HG03354 (cell line): ENCODE measurements at regions not wholly inside any gene's neighbourhood (a gene's known extent, or its start where the extent isn't known, plus 50 kb on each side); places are given as distances from the start of the nearest gene placed in this dataset.
A peak's percentile ranks its signal among the peaks of the same experiment; 100 is the strongest.

Experiments
- ATAC-seq: cut with Tn5 transposase; IDR thresholded peaks from one replicate; pipeline ENCODE4 v1.9.1; 2021; ENCODE audit warnings: mild to moderate bottlenecking; ENCODE audit not compliant: unreplicated experiment, poor library complexity, severe bottlenecking

DNA sequence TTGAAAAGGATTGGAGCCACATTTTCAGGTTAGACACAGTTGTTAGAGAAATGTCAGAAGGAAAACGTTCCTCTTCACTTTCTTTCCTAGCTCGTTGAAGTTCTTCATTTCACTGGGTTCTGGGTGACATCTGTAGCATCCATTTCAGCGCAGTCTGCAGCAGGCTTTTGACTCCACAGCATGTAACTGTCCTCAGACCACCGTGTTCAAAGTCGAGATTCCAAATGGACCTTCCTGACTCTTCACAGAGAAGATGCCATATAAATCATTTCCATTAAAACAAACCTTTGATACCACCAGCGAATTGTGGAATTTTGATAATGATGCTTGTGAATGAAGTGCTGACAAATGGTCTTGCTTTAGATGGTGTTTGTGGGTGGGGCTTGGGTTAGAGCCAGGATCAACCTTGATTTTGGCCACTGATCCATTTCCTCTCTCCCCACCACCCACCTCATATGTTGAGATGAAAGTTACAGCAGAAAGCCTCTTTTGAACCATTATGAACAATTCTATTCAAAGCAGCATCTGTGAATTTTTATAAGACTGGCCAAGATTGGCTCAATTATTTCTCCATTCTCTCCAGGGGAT is 185.3 kb upstream of the PREP start:
- no peak for ATAC-seq

GRCh38 chr6:105587349-105588122 is 184.7 kb upstream of the PREP start:
- no peak for ATAC-seq

DNA sequence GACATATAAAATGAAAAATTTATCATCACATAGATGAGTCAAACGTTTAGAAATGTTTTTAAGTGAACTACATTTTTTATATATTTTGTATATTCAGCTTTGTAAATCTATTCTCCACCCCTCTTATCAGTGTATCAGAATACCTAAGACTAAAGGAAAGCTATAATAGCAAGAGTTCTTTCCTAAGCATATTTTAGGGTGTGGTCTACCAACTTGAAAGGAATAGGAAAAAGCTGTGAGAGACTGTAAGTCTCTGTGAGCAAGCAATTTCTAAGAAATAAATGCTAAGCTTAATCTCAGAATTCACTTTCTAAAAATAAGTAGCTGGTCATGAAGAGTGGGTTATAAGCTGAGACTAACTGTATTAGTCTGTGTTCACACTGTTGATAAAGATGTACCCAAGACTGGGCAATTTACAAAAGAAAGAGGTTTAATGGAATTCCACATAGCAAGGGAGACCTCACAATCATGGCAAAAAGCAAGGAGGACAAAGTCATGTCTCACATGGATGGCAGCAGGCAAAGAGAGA is 175.4 kb upstream of the PREP start:
- no peak for ATAC-seq

GRCh38 chr6:105573556-105573955 is 170.7 kb upstream of the PREP start:
- ATAC-seq, result no peak

GRCh38 chr6:105573138-105573537 is 170.3 kb upstream of the PREP start:
- ATAC-seq, result no peak

GRCh38 chr6:105570416-105570815 is 167.5 kb upstream of the PREP start:
- no peak for ATAC-seq

DNA sequence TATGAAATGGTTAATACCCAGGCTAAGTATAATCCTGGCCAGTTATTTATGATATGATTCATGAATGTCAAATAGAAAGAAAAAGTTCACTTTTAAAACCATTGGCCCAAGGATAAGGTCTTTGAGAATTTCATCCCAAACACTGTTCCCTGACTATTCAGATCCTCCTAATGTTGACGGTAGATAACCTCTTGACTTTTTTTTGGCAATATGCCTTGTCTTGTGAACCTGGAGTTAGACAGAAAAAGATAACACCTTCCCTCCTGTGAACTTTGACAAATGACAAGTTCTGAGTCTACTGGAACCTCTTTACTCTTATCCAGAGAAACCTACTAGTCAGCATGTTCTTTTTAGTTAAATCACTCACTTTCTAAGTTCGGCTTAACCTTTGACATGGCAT is 166.8 kb upstream of the PREP start:
- no peak for ATAC-seq

DNA sequence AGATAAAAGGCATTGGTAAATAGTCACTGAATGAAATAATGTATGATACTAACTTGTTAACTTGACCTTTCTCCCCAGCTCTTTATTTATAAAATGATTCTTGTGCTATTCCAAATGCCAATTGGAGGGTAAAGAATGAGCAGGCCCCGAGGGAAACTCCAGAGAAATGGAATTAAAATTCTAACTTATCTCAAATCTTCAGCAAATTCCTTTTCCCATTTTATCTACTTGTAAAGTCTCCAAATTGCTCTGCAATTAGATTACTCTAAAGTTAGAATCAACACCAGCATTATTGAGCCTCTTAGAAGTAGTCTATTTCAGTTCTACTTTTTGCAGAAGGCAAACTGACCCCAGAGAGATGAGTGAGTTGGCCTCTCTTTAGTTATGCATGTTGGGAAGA is 165.9 kb upstream of the PREP start:
- ATAC-seq, result no peak

DNA sequence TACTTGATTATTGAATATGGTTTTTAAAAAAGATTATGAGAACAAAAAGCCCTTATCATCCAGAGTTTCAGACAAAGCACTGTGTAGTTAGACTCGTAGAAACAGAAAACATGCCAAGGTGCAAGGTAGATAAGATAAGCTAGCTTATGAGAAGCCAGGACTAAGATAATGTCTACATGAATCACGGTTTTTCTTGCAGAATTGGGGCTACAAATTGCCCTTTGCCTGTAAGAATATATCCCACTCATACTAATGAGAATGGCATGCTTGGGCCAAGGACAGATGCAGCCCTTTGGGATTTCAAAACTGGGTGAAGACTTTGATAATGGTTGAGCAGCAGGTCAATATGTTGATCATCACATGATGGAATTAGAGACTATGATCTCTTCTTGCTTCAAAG is 165.3 kb upstream of the PREP start:
- ATAC-seq, result no peak

DNA sequence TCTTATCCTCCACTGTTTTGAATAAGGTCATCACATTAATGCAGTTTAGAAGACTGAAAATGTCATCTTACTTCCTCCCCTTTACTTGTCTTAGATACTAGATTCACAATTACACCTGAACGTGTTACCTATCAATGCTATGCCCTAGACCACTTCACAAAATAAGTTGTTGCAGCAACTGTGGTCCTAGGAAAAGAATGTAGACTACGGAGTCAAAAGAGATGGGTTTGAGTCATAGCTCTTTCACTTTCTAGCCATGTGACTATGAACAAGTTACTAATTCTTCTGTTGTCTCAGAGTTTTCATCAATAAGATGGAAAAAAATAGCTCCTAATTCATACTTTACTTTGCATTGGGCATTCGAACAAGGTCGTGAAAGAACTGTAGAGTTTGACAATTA is 164.3 kb upstream of the PREP start:
- no peak for ATAC-seq

GRCh38 chr6:105566503-105566902 is 163.6 kb upstream of the PREP start:
- ATAC-seq, result no peak

DNA sequence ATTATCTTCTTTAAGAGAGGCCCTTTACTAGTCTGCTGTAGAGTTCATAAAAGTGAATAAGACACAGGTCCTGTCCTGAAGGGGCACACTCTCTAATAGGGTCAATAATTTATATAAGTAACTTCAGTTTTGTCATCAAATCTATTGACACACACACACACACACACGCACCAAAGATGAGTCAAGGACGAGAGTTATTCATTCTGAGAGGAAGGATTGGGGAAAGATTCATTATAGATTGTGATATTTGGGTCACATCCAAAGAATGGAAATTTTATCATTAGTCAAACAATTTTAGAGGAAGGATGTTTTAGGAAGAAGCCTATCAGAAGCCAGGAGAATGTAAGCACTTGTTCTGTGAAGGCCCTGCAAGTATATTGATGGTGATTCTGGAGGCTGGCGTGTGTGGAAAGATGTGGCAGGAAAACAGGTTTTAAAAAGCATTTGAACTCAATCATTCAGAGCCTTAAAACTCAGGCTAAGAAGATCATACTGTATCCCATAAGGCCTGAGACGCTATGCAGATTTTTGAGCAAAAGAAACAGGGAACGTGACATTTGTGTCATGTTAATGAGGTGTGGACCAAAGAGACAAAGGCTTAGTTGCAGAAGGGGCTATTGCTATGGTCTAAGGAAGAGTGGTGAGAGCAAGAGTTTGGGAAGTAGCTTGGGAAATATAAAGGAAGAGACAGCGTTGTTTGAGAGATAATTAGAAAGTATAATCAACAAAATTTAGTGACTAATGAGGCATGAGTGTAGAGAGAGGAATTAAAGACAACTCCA is 161.4 kb upstream of the PREP start:
- no peak for ATAC-seq

GRCh38 chr6:105562027-105562426 is 159.1 kb upstream of the PREP start:
- ATAC-seq, result no peak

- ATAC-seq, result no peak
These were observed 158.6 kb upstream of the PREP start for GRCh38 chr6:105561486-105561885.

DNA sequence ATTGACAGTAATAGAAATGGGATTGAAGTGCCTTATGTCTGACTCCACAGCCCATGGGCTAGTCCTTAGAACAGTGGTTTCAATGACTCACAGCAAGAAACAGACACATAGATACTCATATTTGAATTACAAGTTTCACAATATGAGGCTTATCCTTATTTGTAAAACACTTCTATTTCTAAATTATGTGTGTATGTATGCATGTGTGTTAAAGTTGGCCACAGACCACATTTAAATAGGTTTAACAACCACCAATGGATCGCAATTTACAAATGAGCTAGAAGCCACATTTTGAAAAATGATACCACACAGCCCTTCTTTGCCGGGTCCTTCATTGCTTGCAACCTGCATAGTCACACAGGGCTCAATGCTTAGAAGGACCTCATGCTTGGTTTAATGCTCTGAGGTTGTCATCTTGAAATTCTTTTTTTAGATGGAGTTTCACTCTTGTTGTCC is 157.8 kb upstream of the PREP start:
- peak; percentile 95 for ATAC-seq

DNA sequence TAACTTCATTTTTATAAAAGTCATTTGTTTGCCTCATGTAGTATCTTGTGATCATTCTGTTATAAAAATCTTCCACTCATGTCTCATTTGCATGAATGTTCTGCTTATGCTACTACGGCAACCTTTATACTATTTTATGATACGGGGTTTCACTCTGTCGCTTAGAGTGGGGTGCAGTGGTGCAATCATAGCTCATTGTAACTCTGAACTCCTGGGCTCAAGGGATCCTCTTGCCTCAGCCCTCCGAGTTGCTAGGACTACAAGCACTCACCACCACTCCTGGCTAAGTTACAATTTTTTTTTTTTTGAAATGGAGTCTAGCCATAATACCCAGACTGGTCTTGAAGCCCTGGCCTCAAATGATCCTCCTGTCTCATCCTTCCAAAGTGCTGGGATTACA is 154.4 kb upstream of the PREP start:
- ATAC-seq, result no peak

GRCh38 chr6:105553171-105553570 is 150.3 kb upstream of the PREP start:
- no peak for ATAC-seq

DNA sequence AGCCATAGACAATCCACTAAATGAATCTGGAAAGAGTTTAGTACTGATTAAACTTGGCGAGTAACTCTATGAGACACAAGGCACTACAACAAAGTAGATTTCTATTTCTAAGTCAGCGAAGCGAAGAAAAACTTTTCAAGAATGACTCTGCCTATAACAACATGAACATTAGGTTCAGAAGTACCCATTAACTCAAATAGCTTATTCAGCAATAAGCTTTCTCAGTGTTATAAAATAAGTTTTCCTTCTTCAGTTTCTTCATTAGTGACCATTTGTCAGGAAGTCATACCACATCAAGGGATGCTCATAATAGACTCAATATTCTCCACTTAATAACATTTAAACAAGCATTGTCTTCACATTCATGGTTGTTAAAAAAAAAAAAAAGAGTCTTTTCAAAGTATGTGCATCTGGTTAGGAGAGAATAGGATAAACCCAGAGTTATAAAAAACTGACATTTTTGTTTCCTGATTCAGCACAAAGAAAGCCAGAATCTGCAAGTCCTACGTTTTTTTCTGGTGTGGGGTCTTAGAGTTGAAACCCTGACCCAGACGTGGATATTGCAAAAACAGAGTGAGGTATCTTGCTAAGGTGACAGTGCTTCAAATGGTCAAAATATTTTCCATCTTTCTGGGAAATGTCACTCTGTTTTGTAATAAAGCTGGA is 148.2 kb upstream of the PREP start:
- no peak for ATAC-seq

DNA sequence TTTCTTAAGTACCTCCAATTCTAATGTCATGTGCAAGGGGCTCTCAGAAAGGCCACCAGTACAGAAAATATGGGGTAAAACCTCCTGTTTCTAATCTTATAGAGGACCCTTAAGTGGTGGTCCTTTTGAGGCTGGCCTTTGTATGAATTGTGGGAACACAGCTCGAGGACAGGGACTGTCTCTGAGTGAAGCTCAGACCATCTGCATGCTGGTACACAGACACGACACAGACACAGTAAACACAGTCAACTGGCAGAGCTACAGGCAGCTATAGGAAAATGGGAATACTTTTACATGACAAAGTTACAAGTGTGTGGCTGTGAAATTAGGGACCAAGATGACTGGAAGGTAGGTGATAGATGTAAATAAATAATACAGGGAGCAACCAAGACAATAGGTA is 143.9 kb upstream of the PREP start:
- no peak for ATAC-seq
